Karpas-422 (cell line): ENCODE measurements at regions not wholly inside any gene's neighbourhood (a gene's known extent, or its start where the extent isn't known, plus 50 kb on each side); places are given as distances from the start of the nearest gene placed in this dataset.
"Not testable (repeated sequence)": the region's sequence is repeated elsewhere in the genome, so short reads cannot be mapped to it uniquely, and the experiment has no call there.

Source experiments
- DNase-seq: peaks from one replicate; pipeline ENCODE4 v3.0.0-alpha.2; 2015
- H2AFZ ChIP-seq: fragments of 200-600 bp; sonication (generic); 2 replicates; pipeline ENCODE4 v1.6.1; 2014; ENCODE audit warnings: antibody characterized with exemption, low read length, mixed read lengths
- H3K27ac ChIP-seq: fragments of 200-600 bp; sonication (generic); 2 replicates; pipeline ENCODE4 v1.5.1; 2014; ENCODE audit warnings: mild to moderate bottlenecking, low read length, moderate library complexity
- H3K27me3 ChIP-seq: fragments of 200-600 bp; sonication (generic); 2 replicates; pipeline ENCODE4 v1.6.1; 2014; ENCODE audit warnings: low read length, mixed read lengths
- H3K36me3 ChIP-seq: fragments of 200-600 bp; sonication (generic); 2 replicates; pipeline ENCODE4 v1.6.1; 2014; ENCODE audit warnings: low read length, mixed read lengths; ENCODE audit not compliant: insufficient read depth
- H3K4me1 ChIP-seq: fragments of 200-600 bp; sonication (generic); 2 replicates; pipeline ENCODE4 v1.6.1; 2014; ENCODE audit warnings: mild to moderate bottlenecking, low read length, mixed read lengths
- H3K4me2 ChIP-seq: fragments of 200-600 bp; sonication (generic); 2 replicates; pipeline ENCODE4 v1.6.1; 2014; ENCODE audit warnings: low read length, low read depth, mild to moderate bottlenecking; ENCODE audit not compliant: poor library complexity, severe bottlenecking
- H3K4me3 ChIP-seq: fragments of 200-600 bp; sonication (generic); 2 replicates; pipeline ENCODE4 v1.5.1; 2014; ENCODE audit warnings: mild to moderate bottlenecking, antibody characterized with exemption, low read length, mixed read lengths
- H3K79me2 ChIP-seq: fragments of 200-600 bp; sonication (generic); 2 replicates; pipeline ENCODE4 v1.6.1; 2014; ENCODE audit warnings: mild to moderate bottlenecking, low read length, mixed read lengths
- H3K9ac ChIP-seq: fragments of 200-600 bp; sonication (generic); 2 replicates; pipeline ENCODE4 v1.6.0; 2014; ENCODE audit warnings: low read length
- H3K9me2 ChIP-seq: fragments of 200-600 bp; sonication (generic), shearing (Covaris generic); replicated peaks from 2 replicates; pipeline ENCODE4 v1.6.0; 2014; ENCODE audit warnings: mild to moderate bottlenecking, low read length, moderate library complexity; ENCODE audit not compliant: insufficient read depth
- H3K9me3 ChIP-seq: fragments of 300-700, 200-600 bp; sonication (generic); 2 replicates; pipeline ENCODE4 v1.6.1; 2014; ENCODE audit warnings: low read length, mixed read lengths
- H4K20me1 ChIP-seq: fragments of 200-600 bp; sonication (generic); 2 replicates; pipeline ENCODE4 v1.6.1; 2014; ENCODE audit warnings: mild to moderate bottlenecking, antibody characterized with exemption, low read length, low read depth; ENCODE audit not compliant: insufficient read depth

DNA sequence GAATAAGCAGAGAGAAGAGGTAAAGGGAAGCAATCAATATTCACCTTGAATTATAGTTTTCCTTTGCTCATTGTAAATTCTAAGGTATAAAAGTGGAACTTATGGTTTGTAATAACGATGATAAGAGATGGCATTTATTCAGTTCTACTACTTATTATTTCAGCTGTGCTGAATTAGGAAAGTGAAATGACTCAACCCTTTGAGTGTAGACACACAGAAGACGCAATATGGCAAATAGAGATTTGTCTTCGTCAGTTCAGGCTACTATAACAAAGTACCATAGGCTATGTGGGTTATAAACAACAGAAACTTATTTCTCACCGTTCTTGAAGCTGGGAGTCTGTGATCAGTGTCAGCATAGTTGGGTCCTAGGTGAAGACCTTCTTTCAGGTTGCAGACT lies 713.0 kb upstream of the PCDH9 start:
- Histone ChIP-seq H4K20me1 (no peaks in the 10 kb centered on the region), H3K9me2 (no peaks in the 10 kb centered on the region), H2AFZ (no peak overlapping the region), H3K9ac (no peak overlapping the region), H3K4me3 (no peak overlapping the region), H3K79me2 (no peaks in the 10 kb centered on the region), H3K27me3 (no peaks in the 10 kb centered on the region), H3K4me1 (no peaks in the 10 kb centered on the region), H3K36me3 (no peaks in the 10 kb centered on the region), H3K4me2 (no peak overlapping the region), H3K27ac (no peak overlapping the region), H3K9me3 (no peaks in the 10 kb centered on the region)
- DNase-seq, result no peak

DNA sequence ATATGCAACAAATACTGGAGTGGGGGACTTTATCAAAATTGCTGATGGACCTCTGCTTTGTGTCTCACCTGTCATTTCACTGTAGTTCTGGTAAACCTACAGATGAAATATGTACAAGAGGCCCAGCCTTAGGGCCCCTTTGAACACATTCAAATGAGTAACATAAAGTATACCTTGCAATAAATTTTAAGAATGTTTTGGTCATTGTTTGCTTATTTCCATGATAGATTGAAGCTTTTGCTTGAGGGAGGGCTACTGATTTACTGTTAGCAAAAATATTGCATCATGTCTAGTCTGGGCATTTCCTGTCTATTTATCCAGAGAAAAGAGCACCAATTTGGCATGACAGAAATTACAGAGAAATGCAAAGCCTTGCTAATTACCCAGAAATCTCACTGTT lies 705.5 kb upstream of the PCDH9 start:
- Histone ChIP-seq H3K27me3 (no peaks in the 10 kb centered on the region), H3K79me2 (no peaks in the 10 kb centered on the region), H3K9ac (no peak overlapping the region), H3K4me1 (no peaks in the 10 kb centered on the region), H3K9me2 (no peaks in the 10 kb centered on the region), H3K27ac (no peak overlapping the region), H3K36me3 (no peaks in the 10 kb centered on the region), H4K20me1 (no peaks in the 10 kb centered on the region), H3K9me3 (no peaks in the 10 kb centered on the region), H3K4me2 (no peak overlapping the region), H2AFZ (no peak overlapping the region), H3K4me3 (no peak overlapping the region)
- no peak for DNase-seq

DNA sequence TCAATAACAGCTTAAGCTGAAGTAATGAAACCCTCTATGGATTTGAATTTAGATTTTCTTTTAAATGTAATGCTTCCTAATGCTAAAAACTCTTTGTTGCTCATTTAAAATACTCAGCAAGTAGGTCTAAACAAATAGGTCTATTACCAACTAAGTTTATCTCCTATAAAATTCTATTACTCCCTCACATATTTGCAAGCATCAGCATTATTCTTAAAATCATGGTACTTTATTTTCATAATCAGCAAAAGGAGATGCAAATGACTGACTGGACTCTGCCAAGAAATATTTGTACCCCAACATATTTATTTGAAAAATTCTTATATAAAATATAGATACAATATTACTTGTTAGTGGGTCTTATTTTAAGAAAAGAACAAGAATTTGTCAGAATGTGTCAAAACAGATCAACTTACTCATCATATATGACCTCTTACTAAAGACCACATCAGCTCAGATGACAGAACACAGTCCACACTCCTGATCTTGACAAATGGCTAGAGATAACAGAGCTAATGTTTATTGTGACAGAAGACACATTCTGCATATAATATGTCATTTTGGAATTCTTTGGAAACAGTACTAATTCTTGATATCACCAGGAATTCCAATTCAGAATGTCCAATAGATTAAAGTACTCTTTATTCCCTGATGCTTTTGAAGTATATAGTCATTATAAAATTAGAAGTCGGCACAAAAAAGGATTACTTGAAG lies 704.6 kb upstream of the PCDH9 start:
- Histone ChIP-seq H3K4me3 (no peak overlapping the region), H3K4me1 (no peaks in the 10 kb centered on the region), H3K27ac (no peak overlapping the region), H3K9ac (no peak overlapping the region), H2AFZ (no peak overlapping the region), H3K4me2 (no peak overlapping the region), H3K9me2 (no peaks in the 10 kb centered on the region), H4K20me1 (no peaks in the 10 kb centered on the region), H3K27me3 (no peaks in the 10 kb centered on the region), H3K36me3 (no peaks in the 10 kb centered on the region), H3K79me2 (no peaks in the 10 kb centered on the region), H3K9me3 (no peaks in the 10 kb centered on the region)
- no peak for DNase-seq

- H4K20me1 ChIP-seq, result no peaks in the 10 kb centered on the region
- H3K9me3 ChIP-seq, result no peaks in the 10 kb centered on the region
- no peak overlapping the region for H3K9ac ChIP-seq
- no peak overlapping the region for H3K4me2 ChIP-seq
- no peak for DNase-seq
- H3K36me3 ChIP-seq, result no peaks in the 10 kb centered on the region
- no peaks in the 10 kb centered on the region for H3K4me1 ChIP-seq
- H3K4me3 ChIP-seq, result no peak overlapping the region
- no peaks in the 10 kb centered on the region for H3K9me2 ChIP-seq
- no peak overlapping the region for H3K27ac ChIP-seq
- no peaks in the 10 kb centered on the region for H3K79me2 ChIP-seq
- no peak overlapping the region for H2AFZ ChIP-seq
- H3K27me3 ChIP-seq, result no peaks in the 10 kb centered on the region
Measured at GRCh38 chr13:67932991-67933390, 702.9 kb upstream of the PCDH9 start.

DNA sequence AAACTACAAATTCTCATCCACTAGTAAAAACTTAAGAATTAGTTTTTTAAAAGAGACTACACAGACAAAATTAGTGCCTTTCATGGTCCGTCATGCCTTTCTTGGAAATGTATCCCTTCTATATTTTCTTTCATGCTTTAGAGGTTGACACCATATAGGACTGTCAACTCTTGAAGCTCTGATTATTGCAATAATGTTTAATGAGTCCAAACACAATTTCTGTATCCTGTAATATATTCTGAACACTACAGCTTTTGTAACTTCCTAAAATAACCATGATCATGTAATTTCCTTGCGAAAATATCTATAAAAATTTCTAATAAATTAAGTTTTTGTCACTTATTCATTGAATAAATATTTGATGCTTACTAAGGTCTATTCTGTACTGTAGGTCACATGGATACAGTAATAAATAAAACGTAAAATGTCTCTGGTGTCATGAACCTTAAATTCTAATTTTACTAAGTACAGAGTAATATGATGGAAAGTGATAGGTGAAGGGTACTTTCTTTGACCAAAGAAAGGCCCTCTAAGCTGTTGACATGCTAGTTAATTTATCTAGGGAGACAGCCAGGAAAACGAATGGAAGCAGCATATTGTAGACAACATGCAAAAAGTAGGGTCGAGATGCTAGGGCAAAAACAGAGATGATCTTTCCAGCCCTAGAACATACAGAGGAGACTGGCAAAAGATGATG lies 687.3 kb upstream of the PCDH9 start:
- no peaks in the 10 kb centered on the region for H3K79me2 ChIP-seq
- no peak overlapping the region for H3K4me2 ChIP-seq
- no peak overlapping the region for H3K4me3 ChIP-seq
- no peaks in the 10 kb centered on the region for H3K9me2 ChIP-seq
- no peaks in the 10 kb centered on the region for H4K20me1 ChIP-seq
- no peak overlapping the region for H3K9ac ChIP-seq
- no peak for DNase-seq
- H2AFZ ChIP-seq, result peak overlapping the region; percentile 52; the same call in 1 of the 2 replicates
- H3K9me3 ChIP-seq, result no peaks in the 10 kb centered on the region
- H3K4me1 ChIP-seq, result no peaks in the 10 kb centered on the region
- no peaks in the 10 kb centered on the region for H3K36me3 ChIP-seq
- H3K27me3 ChIP-seq, result no peaks in the 10 kb centered on the region
- H3K27ac ChIP-seq, result no peak overlapping the region

DNA sequence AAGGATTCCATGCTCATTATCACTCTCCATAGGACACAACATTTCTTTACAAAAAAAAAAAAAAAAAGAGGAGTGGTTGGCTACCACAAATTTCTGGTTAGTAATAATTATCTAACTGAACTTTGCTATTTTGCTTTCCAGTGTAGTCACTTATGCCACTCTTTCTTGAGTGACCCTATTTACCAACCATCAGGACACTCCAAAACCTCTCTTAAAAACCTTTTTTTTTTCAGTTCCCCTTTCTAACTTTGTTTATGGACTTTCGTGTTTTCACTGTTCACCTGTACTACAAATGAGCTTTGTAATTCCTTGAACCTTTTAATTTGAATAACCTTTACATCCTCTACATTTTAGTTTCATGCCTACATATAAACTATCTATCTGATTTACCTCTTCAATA lies 686.5 kb upstream of the PCDH9 start:
- no peaks in the 10 kb centered on the region for H3K9me3 ChIP-seq
- H2AFZ ChIP-seq, result peak overlapping the region; percentile 37; the same call in 1 of the 2 replicates
- no peaks in the 10 kb centered on the region for H3K4me1 ChIP-seq
- no peak overlapping the region for H3K27ac ChIP-seq
- H3K4me2 ChIP-seq, result no peak overlapping the region
- H3K9ac ChIP-seq, result no peak overlapping the region
- H4K20me1 ChIP-seq, result no peaks in the 10 kb centered on the region
- H3K79me2 ChIP-seq, result no peaks in the 10 kb centered on the region
- no peaks in the 10 kb centered on the region for H3K27me3 ChIP-seq
- no peaks in the 10 kb centered on the region for H3K9me2 ChIP-seq
- H3K4me3 ChIP-seq, result no peak overlapping the region
- DNase-seq, result no peak
- H3K36me3 ChIP-seq, result no peaks in the 10 kb centered on the region

DNA sequence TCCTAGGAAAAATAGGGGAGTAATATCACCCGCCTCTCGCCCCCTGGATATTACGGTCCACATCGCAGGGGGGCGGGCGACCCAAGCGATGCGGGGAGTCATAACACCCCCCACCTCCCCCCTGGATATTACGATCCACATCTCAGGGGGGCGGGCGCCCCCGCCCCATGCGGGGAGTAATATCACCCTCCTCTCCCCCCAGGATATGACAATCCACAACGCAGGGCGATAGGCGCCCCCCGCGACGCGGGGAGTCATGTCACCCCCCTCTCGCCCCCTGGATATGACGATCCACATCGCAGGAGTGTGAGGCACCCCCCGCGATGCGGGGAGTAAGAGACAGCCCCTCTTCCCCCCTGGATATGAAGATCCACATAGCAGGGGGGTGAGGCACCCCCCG lies 684.4 kb upstream of the PCDH9 start:
- Histone ChIP-seq H3K9me3 (no peaks in the 10 kb centered on the region), H3K9ac (no peak overlapping the region), H3K4me3 (no peak overlapping the region), H2AFZ (no peak overlapping the region), H3K4me1 (no peaks in the 10 kb centered on the region), H3K9me2 (no peaks in the 10 kb centered on the region), H3K4me2 (no peak overlapping the region), H3K27ac (no peak overlapping the region), H4K20me1 (no peaks in the 10 kb centered on the region), H3K36me3 (no peaks in the 10 kb centered on the region), H3K79me2 (no peaks in the 10 kb centered on the region), H3K27me3 (no peaks in the 10 kb centered on the region)
- no peak for DNase-seq

DNA sequence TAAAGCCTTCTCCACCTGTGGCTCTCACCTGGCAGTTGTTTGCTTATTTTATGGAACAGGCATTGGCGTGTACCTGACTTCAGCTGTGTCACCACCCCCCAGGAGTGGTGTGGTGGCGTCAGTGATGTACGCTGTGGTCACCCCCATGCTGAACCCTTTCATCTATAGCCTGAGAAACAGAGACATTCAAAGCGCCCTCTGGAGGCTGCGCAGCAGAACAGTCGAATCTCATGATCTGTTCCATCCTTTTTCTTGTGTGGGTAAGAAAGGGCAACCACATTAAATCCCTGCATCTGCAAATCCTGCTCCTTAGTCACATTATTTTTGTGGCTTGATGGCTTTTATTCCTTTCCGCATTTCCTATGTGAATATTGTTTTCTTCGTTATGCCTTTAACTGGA lies 672.8 kb upstream of the PCDH9 start:
- DNase-seq, H3K79me2 ChIP-seq, H3K36me3 ChIP-seq, H3K4me1 ChIP-seq, H4K20me1 ChIP-seq, H3K4me3 ChIP-seq, H2AFZ ChIP-seq, H3K9me3 ChIP-seq, H3K27ac ChIP-seq, H3K9me2 ChIP-seq, H3K27me3 ChIP-seq, H3K4me2 ChIP-seq, H3K9ac ChIP-seq: not testable (repeated sequence)
